ENCODE measurements at regions not wholly inside any gene's neighbourhood (a gene's known extent, or its start where the extent isn't known, plus 50 kb on each side); places are given as distances from the start of the nearest gene placed in this dataset.

DNA sequence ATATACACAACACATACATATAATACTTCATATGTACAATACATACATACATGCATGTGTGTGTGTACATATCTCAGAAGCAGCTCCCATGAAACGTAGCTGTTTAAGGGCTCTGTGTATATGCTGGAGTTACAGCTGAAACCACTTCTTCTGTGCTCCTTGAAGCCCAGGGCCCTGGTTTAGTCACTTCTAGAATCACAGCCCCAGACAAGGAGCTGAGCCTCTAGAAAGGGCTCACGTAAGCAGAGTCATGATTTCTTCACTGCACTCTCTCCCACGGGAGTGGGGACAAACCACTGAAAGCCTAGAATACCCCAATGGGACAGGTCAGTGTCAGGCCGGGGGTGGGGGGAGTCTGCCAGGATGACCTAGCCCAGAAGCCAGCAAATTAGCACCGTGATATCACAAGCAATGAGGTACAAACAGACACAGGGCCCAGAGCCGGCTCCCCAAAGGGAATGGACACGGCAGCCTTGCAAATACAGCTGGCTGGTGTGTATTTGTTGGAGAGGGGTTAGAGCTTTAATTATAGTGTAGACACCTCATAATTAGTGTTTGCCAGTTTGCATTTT is 90.3 kb downstream of the C1QL2 start:
- Histone ChIP-seq H3K36me3 (ENCODE audit: control insufficient read depth, insufficient read depth, low read length) (no peaks in the 10 kb centered on the region), H3K4me3 (ENCODE audit: low read depth, low read length) (no peak overlapping the region), H3K27me3 (ENCODE audit: control insufficient read depth, insufficient read depth, low read length) (no peaks in the 10 kb centered on the region)
- TF ChIP-seq CTCF (IDR thresholded peaks at IDR 0.05; ENCODE audit: insufficient read depth, low read length, poor library complexity, severe bottlenecking), result no peak
- no peak for DNase-seq (ENCODE audit: low read depth)

GRCh38 chr2:119066272-119066804 is 92.2 kb downstream of the C1QL2 start:
- no peak for DNase-seq (ENCODE audit: low read depth)
- Histone ChIP-seq H3K36me3 (ENCODE audit: control insufficient read depth, insufficient read depth, low read length) (no peaks in the 10 kb centered on the region), H3K27me3 (ENCODE audit: control insufficient read depth, insufficient read depth, low read length) (no peaks in the 10 kb centered on the region), H3K4me3 (ENCODE audit: low read depth, low read length) (no peak overlapping the region)
- TF ChIP-seq CTCF (IDR thresholded peaks at IDR 0.05; ENCODE audit: insufficient read depth, low read length, poor library complexity, severe bottlenecking), result no peak

- no peak for TF ChIP-seq CTCF (IDR thresholded peaks at IDR 0.05; ENCODE audit: insufficient read depth, low read length, poor library complexity, severe bottlenecking)
- no peak for DNase-seq (ENCODE audit: low read depth)
- no peak overlapping the region for H3K4me3 ChIP-seq (ENCODE audit: low read depth, low read length)
- H3K27me3 ChIP-seq (ENCODE audit: control insufficient read depth, insufficient read depth, low read length), result no peaks in the 10 kb centered on the region
- H3K36me3 ChIP-seq (ENCODE audit: control insufficient read depth, insufficient read depth, low read length), result no peaks in the 10 kb centered on the region
Measured at GRCh38 chr2:119065146-119065545, 93.4 kb downstream of the C1QL2 start.

DNA sequence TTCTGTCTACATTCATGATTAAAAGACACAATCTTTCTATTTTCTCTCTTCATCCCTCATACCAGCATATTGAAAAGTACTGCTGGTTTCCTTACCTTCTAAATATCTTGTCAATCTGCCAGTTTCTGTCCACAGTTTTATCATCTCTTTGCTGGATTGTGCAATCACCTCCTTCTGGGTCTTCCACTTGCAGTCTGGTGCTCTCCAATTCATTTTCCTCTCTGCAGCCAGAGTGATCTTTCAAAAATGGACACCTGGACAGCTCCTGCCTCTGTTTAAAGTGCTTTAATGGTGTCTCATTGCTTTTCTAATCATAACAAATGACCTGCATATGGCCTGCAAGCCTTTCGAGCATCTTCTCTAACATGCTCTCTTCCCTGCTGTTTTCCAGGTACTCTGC is 94.0 kb downstream of the C1QL2 start:
- TF ChIP-seq CTCF (IDR thresholded peaks at IDR 0.05; ENCODE audit: insufficient read depth, low read length, poor library complexity, severe bottlenecking), result no peak
- no peak overlapping the region for H3K4me3 ChIP-seq (ENCODE audit: low read depth, low read length)
- H3K27me3 ChIP-seq (ENCODE audit: control insufficient read depth, insufficient read depth, low read length), result no peaks in the 10 kb centered on the region
- no peaks in the 10 kb centered on the region for H3K36me3 ChIP-seq (ENCODE audit: control insufficient read depth, insufficient read depth, low read length)
- DNase-seq (ENCODE audit: low read depth), result no peak

GRCh38 chr2:119063177-119063576 is 95.4 kb downstream of the C1QL2 start:
- H3K4me3 ChIP-seq (ENCODE audit: low read depth, low read length), result no peak overlapping the region
- no peaks in the 10 kb centered on the region for H3K36me3 ChIP-seq (ENCODE audit: control insufficient read depth, insufficient read depth, low read length)
- DNase-seq (ENCODE audit: low read depth), result no peak
- TF ChIP-seq CTCF (IDR thresholded peaks at IDR 0.05; ENCODE audit: insufficient read depth, low read length, poor library complexity, severe bottlenecking), result no peak
- H3K27me3 ChIP-seq (ENCODE audit: control insufficient read depth, insufficient read depth, low read length), result no peaks in the 10 kb centered on the region

GRCh38 chr2:119062652-119063051 is 95.9 kb downstream of the C1QL2 start:
- no peaks in the 10 kb centered on the region for H3K27me3 ChIP-seq (ENCODE audit: control insufficient read depth, insufficient read depth, low read length)
- no peak overlapping the region for H3K4me3 ChIP-seq (ENCODE audit: low read depth, low read length)
- no peak for TF ChIP-seq CTCF (IDR thresholded peaks at IDR 0.05; ENCODE audit: insufficient read depth, low read length, poor library complexity, severe bottlenecking)
- H3K36me3 ChIP-seq (ENCODE audit: control insufficient read depth, insufficient read depth, low read length), result no peaks in the 10 kb centered on the region
- no peak for DNase-seq (ENCODE audit: low read depth)

Data from kidney epithelial cell (primary cell).